MM.1S (cell line): ENCODE measurements at regions not wholly inside any gene's neighbourhood (a gene's known extent, or its start where the extent isn't known, plus 50 kb on each side); places are given as distances from the start of the nearest gene placed in this dataset.

Experiments
- DNase-seq: peaks from one replicate; pipeline ENCODE4 v3.0.0-alpha.2; 2015
- H2AFZ ChIP-seq: fragments of 300-600 bp; sonication (generic); 2 replicates; pipeline ENCODE4 v1.6.0; 2016; ENCODE audit warnings: antibody characterized with exemption, low read length
- H3F3A ChIP-seq: fragments of 300-600 bp; sonication (generic); 2 replicates; pipeline ENCODE4 v1.6.1; 2016; ENCODE audit warnings: mild to moderate bottlenecking, antibody characterized with exemption, low read length, moderate library complexity, mixed read lengths; ENCODE audit not compliant: insufficient read depth
- H3K27ac ChIP-seq: fragments of 300-600 bp; sonication (generic); 2 replicates; pipeline ENCODE4 v1.5.1; 2016; ENCODE audit warnings: mild to moderate bottlenecking, low read length
- H3K27me3 ChIP-seq: fragments of 300-600 bp; sonication (generic); replicated peaks from 2 replicates; pipeline ENCODE4 v1.6.0; 2016; ENCODE audit warnings: low read length; ENCODE audit not compliant: insufficient read depth
- H3K36me3 ChIP-seq: fragments of 300-600 bp; sonication (generic); replicated peaks from 2 replicates; pipeline ENCODE4 v1.6.1; 2016; ENCODE audit warnings: mild to moderate bottlenecking, low read length, mixed read lengths; ENCODE audit not compliant: insufficient read depth
- H3K4me1 ChIP-seq: fragments of 300-600 bp; sonication (generic); 2 replicates; pipeline ENCODE4 v1.6.1; 2016; ENCODE audit warnings: low read length, mixed read lengths
- H3K4me2 ChIP-seq: fragments of 300-600 bp; sonication (generic); 2 replicates; pipeline ENCODE4 v1.6.0; 2016; ENCODE audit warnings: low read depth, low read length
- H3K4me3 ChIP-seq: fragments of 300-600 bp; sonication (generic); 2 replicates; pipeline ENCODE4 v1.5.1; 2016; ENCODE audit warnings: low read length, mixed read lengths
- H3K79me2 ChIP-seq: fragments of 300-600 bp; sonication (generic); 2 replicates; pipeline ENCODE4 v1.6.1; 2016; ENCODE audit warnings: mixed run types, low read length, mixed read lengths
- H3K9ac ChIP-seq: fragments of 300-600 bp; sonication (generic); 2 replicates; pipeline ENCODE4 v1.6.1; 2016; ENCODE audit warnings: low read length, mixed read lengths
- H3K9me2 ChIP-seq: fragments of 300-600 bp; sonication (generic); replicated peaks from 2 replicates; pipeline ENCODE4 v1.6.1; 2016; ENCODE audit warnings: mild to moderate bottlenecking, low read length, mixed read lengths; ENCODE audit not compliant: insufficient read depth
- H3K9me3 ChIP-seq: fragments of 300-600 bp; sonication (generic); replicated peaks from 2 replicates; pipeline ENCODE4 v1.6.1; 2016; ENCODE audit warnings: mild to moderate bottlenecking, low read length, mixed read lengths; ENCODE audit not compliant: insufficient read depth
- H4K20me1 ChIP-seq: fragments of 300-600 bp; sonication (generic); 2 replicates; pipeline ENCODE4 v1.6.1; 2016; ENCODE audit warnings: mild to moderate bottlenecking, low read length, moderate library complexity, mixed read lengths; ENCODE audit not compliant: insufficient read depth
- CTCF ChIP-seq: fragments of 300-600 bp; sonication (generic); IDR thresholded peaks from 2 replicates; pipeline ENCODE4 v1.5.1; 2016; ENCODE audit warnings: antibody characterized with exemption, low read length, mixed read lengths
- EZH2 ChIP-seq: fragments of 300-600 bp; sonication (generic); optimal IDR thresholded peaks from 2 replicates; pipeline ENCODE3; 2017; ENCODE audit warnings: low read depth, mild to moderate bottlenecking, antibody characterized with exemption, low read length, mixed read lengths
- EZH2phosphoT487 ChIP-seq: fragments of 300-600 bp; sonication (generic); IDR thresholded peaks from 2 replicates; pipeline ENCODE4 v1.6.1; 2018; ENCODE audit warnings: antibody characterized with exemption, low read length

- Histone ChIP-seq H3K79me2 (no peaks in the 10 kb centered on the region), H3F3A (no peaks in the 10 kb centered on the region), H3K4me1 (no peaks in the 10 kb centered on the region), H3K9me3 (no peaks in the 10 kb centered on the region), H4K20me1 (no peaks in the 10 kb centered on the region), H3K36me3 (no peaks in the 10 kb centered on the region), H3K9me2 (no peaks in the 10 kb centered on the region), H3K4me3 (no peak overlapping the region), H3K4me2 (no peak overlapping the region), H2AFZ (no peak overlapping the region), H3K27ac (no peak overlapping the region), H3K27me3 (no peaks in the 10 kb centered on the region), H3K9ac (no peak overlapping the region)
- TF ChIP-seq EZH2phosphoT487: no peak
- no peak for TF ChIP-seq EZH2
- TF ChIP-seq CTCF: no peak
- DNase-seq: no peak
These were observed 159.0 kb upstream of the POM121L12 start for GRCh38 chr7:52876402-52876801.

- Histone ChIP-seq H3K4me1 (no peaks in the 10 kb centered on the region), H3K79me2 (no peaks in the 10 kb centered on the region), H3K4me3 (no peak overlapping the region), H3K27ac (no peak overlapping the region), H2AFZ (no peak overlapping the region), H4K20me1 (no peaks in the 10 kb centered on the region), H3K36me3 (no peaks in the 10 kb centered on the region), H3K9ac (no peak overlapping the region), H3K4me2 (no peak overlapping the region), H3F3A (no peaks in the 10 kb centered on the region), H3K27me3 (no peaks in the 10 kb centered on the region), H3K9me2 (no peaks in the 10 kb centered on the region), H3K9me3 (no peaks in the 10 kb centered on the region)
- no peak for DNase-seq
- no peak for TF ChIP-seq EZH2phosphoT487
- TF ChIP-seq EZH2: no peak
- TF ChIP-seq CTCF: no peak
These were observed 171.8 kb upstream of the POM121L12 start for GRCh38 chr7:52863652-52864051.

- H3K36me3 ChIP-seq: no peaks in the 10 kb centered on the region
- H3K79me2 ChIP-seq: no peaks in the 10 kb centered on the region
- TF ChIP-seq EZH2phosphoT487 (no peak), EZH2 (no peak), CTCF (no peak)
- no peaks in the 10 kb centered on the region for H3K27me3 ChIP-seq
- H4K20me1 ChIP-seq: no peaks in the 10 kb centered on the region
- no peaks in the 10 kb centered on the region for H3K4me1 ChIP-seq
- H3K9me3 ChIP-seq: no peaks in the 10 kb centered on the region
- no peak overlapping the region for H3K4me3 ChIP-seq
- H3K4me2 ChIP-seq: no peak overlapping the region
- no peak overlapping the region for H3K27ac ChIP-seq
- DNase-seq: no peak
- H3K9ac ChIP-seq: no peak overlapping the region
- no peaks in the 10 kb centered on the region for H3K9me2 ChIP-seq
- H2AFZ ChIP-seq: no peak overlapping the region
- no peaks in the 10 kb centered on the region for H3F3A ChIP-seq
These were observed 173.1 kb upstream of the POM121L12 start for GRCh38 chr7:52862321-52862720.
